22Rv1 (cell line): ENCODE measurements at regions not wholly inside any gene's neighbourhood (a gene's known extent, or its start where the extent isn't known, plus 50 kb on each side); places are given as distances from the start of the nearest gene placed in this dataset.

Experiments
- H3K27ac ChIP-seq: fragments of 450-650 bp; 2 replicates; pipeline ENCODE4 v1.5.1; 2017
- CTCF ChIP-seq: fragments of 450-650 bp; IDR thresholded peaks from 2 replicates; pipeline ENCODE4 v1.5.1; 2017; ENCODE audit warnings: mild to moderate bottlenecking
- ZFX ChIP-seq: fragments of 450-650 bp; IDR thresholded peaks from 2 replicates; pipeline ENCODE4 v1.6.1; 2017; ENCODE audit warnings: antibody characterized with exemption, borderline replicate concordance

GRCh38 chr7:19268737-19269136 lies 123.5 kb upstream of the FERD3L start:
- TF ChIP-seq ZFX, result no peak
- TF ChIP-seq CTCF, result no peak
- H3K27ac ChIP-seq, result no peak overlapping the region

DNA sequence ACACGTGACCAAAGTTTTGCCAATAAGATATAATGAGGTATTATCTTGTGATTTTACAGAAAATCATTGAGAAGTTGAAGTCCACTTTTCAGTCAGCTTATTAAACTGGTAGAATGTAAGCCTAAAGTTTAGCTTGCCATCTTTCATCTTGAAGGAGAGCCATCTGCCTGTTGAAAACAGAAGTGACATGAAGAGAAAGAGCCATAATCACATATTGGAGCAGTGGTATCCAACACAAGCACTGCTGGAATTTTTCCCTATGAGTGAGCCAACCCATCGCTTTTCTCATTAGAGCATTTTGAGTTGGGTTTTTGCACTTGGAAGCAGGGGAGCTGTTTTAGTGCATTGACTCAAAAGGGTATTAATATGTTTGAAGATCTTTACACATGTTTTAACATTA lies 117.6 kb upstream of the FERD3L start:
- TF ChIP-seq ZFX, result no peak
- H3K27ac ChIP-seq, result no peak overlapping the region

GRCh38 chr7:19249281-19249680 lies 104.1 kb upstream of the FERD3L start:
- no peak overlapping the region for H3K27ac ChIP-seq
- TF ChIP-seq CTCF, result no peak
- no peak for TF ChIP-seq ZFX

GRCh38 chr7:19248681-19249080 lies 103.5 kb upstream of the FERD3L start:
- no peak overlapping the region for H3K27ac ChIP-seq
- TF ChIP-seq ZFX (no peak), CTCF (no peak)

GRCh38 chr7:19248115-19248514 lies 102.9 kb upstream of the FERD3L start:
- TF ChIP-seq ZFX (no peak), CTCF (no peak)
- H3K27ac ChIP-seq, result no peak overlapping the region

DNA sequence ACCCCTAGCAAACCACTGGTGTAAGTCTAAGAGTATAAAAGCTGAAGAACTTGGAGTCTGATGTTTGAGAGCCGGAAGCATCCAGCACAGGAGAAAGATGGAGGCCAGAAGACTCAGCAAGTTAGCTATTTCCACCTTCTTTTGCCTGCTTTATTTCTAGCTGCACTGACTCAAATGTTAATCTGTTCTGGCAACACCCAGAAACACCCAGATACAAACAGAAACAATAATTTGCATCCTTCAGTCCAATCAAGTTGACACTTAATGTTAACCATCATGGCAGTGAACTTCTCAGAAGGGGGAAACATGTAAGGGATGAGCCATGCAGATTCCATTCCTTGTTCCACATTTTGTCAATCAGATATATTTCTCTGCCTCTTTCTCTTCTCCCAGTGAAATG lies 101.8 kb upstream of the FERD3L start:
- TF ChIP-seq ZFX (no peak), CTCF (no peak)

DNA sequence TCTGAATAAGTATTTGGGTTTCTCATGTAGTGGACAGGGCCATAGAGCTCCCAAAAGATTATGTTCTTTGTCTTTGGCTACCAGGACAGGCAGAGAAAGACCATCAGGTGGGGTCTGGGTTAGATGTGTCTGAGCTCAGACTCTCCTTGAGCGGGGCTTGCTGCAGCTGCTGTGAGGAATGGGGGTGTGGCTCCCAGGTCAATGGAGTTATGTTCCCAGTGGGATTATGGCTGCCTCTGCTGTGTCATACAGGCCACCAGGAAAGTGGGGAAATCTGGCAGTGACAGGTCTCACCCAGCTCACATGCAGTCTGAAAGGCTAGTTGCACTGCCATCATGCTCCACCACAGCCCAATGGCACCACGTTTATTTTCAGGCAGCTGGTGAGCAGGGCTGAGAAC lies 97.0 kb upstream of the FERD3L start:
- TF ChIP-seq CTCF (no peak), ZFX (no peak)
- no peak overlapping the region for H3K27ac ChIP-seq

More for the DNA sequence above, 101.8 kb upstream of the FERD3L start:
- no peak overlapping the region for H3K27ac ChIP-seq

DNA sequence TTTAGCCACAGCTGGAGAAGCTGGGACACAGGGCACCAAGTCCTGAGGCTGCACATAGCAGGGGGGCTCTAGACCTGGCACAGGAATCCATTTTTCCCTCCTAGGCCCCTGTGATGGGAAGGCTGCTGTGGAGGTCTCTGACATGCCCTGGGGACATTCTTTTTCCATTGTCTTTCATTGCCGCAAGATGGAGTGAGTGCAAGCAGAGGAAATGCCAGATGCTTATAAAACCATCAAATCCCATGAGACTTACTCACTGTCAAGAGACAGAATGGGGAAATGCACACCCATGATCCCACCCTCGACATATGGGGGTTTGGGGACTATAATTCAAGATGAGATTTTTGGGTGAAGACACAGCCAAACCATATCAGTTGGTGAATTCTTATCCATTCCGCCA lies 94.7 kb upstream of the FERD3L start:
- TF ChIP-seq CTCF (no peak), ZFX (no peak)
- no peak overlapping the region for H3K27ac ChIP-seq
